ENCODE measurements at regions not wholly inside any gene's neighbourhood (a gene's known extent, or its start where the extent isn't known, plus 50 kb on each side); places are given as distances from the start of the nearest gene placed in this dataset.

DNA sequence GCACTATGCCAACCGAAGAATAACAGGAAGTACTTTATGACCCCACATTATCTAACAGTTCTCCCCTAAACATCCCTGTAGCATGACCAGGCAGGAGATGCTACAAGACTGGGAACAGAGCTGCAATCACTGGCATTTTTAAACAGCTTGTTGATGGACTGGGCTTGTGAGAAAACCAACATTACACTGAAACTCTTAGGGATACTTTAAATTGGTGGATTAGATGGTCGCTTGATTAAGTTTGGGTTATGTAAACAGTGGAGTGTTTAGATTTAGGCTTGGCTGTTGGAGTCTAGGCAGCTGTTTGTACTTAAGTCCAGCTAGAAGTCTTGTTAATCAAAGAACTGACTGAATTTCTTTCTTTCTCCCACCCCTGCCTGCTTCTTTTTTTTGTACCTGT, 234.1 kb upstream of the BMP2 start:
- TF ChIP-seq, protein P1, sequence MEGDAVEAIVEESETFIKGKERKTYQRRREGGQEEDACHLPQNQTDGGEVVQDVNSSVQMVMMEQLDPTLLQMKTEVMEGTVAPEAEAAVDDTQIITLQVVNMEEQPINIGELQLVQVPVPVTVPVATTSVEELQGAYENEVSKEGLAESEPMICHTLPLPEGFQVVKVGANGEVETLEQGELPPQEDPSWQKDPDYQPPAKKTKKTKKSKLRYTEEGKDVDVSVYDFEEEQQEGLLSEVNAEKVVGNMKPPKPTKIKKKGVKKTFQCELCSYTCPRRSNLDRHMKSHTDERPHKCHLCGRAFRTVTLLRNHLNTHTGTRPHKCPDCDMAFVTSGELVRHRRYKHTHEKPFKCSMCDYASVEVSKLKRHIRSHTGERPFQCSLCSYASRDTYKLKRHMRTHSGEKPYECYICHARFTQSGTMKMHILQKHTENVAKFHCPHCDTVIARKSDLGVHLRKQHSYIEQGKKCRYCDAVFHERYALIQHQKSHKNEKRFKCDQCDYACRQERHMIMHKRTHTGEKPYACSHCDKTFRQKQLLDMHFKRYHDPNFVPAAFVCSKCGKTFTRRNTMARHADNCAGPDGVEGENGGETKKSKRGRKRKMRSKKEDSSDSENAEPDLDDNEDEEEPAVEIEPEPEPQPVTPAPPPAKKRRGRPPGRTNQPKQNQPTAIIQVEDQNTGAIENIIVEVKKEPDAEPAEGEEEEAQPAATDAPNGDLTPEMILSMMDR (IDR thresholded peaks at IDR 0.05; ENCODE audit: low read depth, low read length, missing input control), result no peak
- TF ChIP-seq JUND (IDR thresholded peaks at IDR 0.05), result no peak
- TF ChIP-seq, protein P2, sequence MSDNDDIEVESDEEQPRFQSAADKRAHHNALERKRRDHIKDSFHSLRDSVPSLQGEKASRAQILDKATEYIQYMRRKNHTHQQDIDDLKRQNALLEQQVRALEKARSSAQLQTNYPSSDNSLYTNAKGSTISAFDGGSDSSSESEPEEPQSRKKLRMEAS (IDR thresholded peaks at IDR 0.05), result no peak
- TF ChIP-seq RXRA (IDR thresholded peaks at IDR 0.05), result no peak
- TF ChIP-seq SP1 (IDR thresholded peaks at IDR 0.05), result no peak
- no peak for TF ChIP-seq GABPA (IDR thresholded peaks at IDR 0.05 in 1 of 2, conservative IDR thresholded peaks at IDR 0.05 in 1 of 2)
- no peak for TF ChIP-seq EGR1 (IDR thresholded peaks at IDR 0.05; ENCODE audit: low read depth in 2 of 2)
